HUDEP-2 (cell line): ENCODE measurements at regions not wholly inside any gene's neighbourhood (a gene's known extent, or its start where the extent isn't known, plus 50 kb on each side); places are given as distances from the start of the nearest gene placed in this dataset.
"Not testable (repeated sequence)": the region's sequence is repeated elsewhere in the genome, so short reads cannot be mapped to it uniquely, and the experiment has no call there.

Experiments used
- DNase-seq, 76 experiments: peaks; one replicate each; lab custom pipeline; 2025; ENCODE audit not compliant: unreplicated experiment in 76 of 76; lab: John Stamatoyannopoulos, UW

DNA sequence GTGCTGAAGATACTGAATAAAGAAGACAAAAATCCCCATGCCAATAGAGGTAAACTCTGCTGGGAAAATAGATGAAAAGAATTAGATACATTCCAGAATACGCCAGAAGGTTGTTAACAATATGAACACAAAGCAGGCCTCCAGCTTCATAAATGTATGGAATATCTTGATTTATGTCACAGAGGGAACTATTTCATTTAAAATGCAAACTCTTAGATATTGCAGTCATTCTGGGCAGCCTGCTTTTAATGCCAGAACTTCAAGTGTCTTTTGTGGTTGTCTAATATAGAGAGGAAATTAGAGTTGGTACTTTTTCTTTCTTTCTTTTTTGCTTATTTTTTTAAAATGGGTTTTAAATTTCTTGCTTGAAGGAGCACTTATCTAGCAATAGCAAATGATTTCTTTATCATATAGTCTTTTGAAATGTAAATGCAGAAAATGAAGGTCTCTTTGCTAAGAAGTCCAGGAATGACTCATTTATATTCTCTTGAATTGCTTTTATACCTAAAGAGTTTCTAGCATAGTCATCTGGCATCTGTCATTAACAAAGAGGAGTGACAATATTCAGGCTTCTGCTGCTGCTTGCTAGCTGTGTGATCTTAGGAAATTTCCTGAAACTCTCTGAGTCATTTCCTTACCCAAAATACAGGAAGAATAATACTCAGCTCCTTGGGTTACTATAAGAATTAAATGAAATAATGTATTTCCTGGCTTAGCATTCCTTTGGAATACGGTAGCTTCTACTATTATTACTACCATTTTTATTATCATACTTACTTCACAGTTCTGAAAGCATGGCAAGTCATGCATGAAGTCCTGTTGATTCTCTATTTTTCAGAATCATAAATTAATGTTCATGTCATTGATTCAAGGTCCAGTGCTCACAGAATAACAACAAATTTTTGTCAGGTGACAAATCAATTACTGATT lies 527.6 kb downstream of the DIPK2A start:
- no peak for DNase-seq

DNA sequence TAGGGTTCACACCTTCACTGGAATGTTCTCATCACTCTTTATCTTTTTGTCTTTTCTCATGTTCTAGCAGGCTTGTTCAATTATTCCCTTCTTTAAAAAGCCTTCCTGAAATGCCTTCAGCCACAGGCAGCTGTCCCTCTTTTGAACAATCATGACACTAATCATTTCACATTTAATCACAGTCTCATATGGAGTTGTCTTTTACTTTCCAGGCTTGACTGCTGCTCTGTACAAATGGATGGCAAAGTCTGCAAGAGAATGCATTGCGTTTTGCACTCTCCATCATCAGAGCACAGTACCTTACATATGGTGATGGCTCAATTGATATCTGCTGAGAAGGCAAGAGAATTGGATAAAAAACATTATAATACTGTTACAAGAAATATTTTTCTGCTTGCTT lies 529.8 kb downstream of the DIPK2A start:
- no peak for DNase-seq

DNA sequence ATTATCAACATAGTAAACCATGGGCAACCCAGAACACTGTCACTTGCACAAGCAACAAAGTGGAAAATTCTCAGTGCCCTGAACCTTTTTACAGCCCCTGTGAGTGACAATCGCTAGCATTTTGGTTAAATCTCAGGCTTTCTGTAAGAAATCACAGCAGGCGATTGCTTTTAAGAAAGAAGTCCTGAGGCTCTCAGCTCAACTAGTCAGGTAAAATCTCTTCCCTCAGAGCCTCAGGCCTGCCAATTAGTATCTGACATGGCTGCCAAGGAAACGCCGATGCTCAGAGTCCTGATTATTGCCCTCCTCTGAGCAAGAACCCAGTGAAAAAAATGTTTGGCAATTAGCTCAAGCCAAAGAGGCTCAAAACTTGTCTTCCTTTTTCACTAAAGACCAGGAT lies 530.8 kb downstream of the DIPK2A start:
- DNase-seq: no peak

DNA sequence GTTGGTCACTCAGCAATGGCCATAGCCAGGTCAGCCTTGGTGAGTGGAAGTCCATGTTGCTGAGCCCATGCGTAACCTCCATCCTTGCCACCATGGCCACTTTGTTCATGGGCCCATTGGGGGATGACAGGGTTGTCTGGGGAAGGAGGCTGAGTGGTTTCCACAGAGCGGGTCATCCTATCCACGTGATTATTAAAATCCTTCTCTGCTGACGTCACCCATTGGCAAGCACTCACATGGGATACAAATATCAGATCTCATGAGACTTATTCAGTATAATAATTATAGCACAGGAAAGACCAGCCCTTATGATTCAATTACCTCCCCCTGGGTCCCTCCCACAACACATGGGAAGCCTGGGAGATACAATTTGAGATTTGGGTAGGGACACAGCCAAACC lies 534.8 kb downstream of the DIPK2A start:
- DNase-seq: not testable (repeated sequence)

DNA sequence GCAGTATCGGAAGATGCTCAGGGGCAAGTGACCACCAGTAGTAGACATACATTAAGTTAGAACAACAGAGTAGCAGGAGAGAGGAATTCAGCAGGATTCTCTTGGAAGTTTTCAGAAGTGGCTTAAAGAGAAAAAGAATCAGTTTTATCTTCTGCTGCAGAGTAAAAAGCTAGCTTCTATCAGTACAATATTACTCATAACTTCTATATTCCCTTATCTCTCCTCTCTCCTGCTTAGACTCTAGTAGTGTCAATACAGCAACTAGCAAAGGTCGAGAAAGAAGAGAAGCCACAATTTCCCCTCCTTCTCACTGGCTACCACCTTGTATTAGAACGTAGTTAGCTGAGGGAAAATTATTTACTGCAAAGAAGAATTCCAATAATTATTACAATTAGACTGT lies 539.7 kb downstream of the DIPK2A start:
- no peak for DNase-seq

DNA sequence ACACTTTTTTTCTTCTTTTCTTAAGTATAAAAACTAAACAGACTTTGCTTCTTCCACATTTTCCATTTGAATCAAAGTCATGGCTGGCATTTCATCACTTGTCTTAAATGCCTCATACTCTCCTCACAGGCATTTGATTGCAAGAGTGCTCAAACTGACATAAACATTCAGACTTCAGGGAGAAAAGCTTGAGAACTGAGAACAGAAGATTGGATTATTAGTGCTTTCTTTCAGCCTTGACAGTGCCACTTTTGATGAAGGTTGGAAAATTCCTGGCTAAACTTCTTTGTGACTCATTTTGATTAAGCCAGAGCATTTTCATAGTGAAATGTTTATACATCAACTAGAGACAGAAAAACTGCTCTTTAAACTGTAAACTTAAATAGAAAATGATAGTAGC lies 544.4 kb downstream of the DIPK2A start:
- DNase-seq: no peak

DNA sequence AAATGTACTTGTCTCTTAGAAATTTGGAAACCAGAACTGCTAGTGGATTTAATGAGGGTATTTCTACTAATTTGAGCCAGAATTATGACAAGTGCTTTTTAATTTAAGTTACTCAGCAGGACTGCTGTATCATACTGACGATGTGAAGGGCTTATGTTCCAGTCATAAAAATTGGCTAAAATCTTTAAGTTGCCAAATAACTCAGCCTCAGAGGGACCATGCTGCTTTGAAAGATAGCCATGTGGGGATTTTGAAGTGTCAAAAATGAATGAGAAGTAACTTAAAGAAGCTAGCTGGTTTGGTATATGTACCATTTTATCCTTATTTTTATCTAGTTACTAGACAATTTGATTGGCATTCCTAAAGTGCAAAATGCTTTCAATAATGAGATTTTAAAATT lies 545.0 kb downstream of the DIPK2A start:
- no peak for DNase-seq

DNA sequence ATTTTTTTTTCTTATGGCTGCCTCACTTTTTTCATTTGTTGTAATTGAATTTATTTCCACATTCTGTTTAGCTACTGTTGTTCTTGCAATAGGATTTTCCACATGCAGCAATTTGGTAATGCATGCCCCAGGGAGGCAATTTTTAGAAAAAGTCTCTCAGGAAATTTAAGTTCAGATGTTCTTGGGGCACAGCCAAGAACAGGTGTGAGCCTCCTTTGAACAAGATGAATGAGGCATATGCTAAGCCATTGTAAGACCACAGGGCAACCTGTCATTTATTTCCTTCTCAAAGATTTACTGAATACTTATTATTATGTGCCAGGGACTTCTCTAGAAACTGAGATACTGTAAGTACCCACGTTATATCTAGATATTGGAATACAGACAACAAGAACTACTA lies 549.5 kb downstream of the DIPK2A start:
- DNase-seq: no peak

DNA sequence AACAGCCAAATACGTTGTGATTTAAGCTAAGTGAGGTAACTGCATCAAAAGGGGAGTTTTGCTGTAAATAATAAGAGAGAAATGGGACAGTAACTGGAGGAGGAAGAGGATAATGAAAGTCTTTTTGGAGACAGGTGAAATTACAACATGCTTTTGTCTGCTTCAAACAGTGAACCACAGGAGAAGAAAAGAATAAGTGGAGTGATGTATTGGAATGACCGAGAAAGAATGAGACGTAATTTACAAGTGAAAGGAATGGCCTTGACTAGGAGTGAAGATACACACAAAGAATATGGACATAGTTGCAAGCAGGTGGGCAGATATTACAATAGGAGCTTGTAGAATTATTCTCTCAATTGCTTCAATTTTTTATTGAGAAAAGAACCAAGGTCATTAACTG lies 550.8 kb downstream of the DIPK2A start:
- DNase-seq: no peak

DNA sequence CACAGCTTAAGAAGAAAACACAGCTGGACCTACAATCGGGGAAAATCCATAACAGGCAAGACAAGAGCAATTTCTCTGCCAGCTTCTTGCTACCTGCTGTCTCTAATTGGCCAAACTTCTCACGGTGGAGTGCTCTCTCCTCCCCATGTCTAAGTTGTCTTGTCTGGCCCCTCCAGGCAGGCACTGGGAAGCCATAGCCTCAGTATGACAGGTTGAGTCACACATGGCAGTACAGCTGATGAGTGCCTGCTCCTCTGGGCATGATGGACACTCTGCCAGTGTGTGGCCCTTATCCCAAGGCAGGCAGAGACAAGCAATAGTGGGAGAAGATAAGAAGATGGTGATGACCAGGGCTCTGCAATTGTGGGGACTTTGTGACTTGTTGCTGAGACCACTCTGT lies 551.8 kb downstream of the DIPK2A start:
- no peak for DNase-seq

DNA sequence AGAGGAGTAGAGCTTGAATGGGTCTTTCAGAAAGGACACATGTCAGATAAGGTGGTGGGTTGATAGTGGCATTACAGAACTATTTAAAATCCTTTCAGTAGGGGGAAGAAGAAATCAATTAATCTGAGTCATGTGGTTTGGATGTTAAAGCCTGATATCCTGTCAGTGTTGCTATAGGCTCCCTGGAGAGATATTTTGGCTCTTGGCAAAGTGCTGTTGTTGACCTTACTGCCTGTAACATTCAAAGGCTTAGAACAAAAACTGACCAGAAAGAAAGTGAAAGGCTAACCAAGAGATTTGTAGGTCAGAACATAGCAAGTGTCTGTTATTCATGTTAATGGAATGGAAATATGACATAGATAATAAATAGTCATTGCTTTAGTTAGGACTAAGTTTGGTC lies 552.9 kb downstream of the DIPK2A start:
- DNase-seq: no peak

DNA sequence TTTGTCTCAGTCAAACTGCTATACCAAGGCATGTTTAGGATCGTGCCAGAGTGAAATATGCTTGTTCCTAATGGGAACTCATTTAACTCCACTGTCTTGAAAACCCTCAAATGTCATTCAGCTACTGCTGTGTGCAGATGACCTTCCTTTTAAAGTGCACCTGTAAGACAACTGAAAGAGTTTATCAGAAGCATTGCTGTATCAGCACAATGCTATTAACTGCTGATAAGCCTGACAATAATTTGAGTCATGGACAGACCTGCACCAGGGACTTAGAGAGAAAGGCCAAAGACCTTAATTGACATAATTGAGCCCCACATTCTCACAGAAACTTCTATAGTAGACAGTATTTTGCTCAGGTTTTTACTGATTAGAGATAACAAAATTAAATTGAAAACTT lies 557.9 kb downstream of the DIPK2A start:
- DNase-seq: no peak

DNA sequence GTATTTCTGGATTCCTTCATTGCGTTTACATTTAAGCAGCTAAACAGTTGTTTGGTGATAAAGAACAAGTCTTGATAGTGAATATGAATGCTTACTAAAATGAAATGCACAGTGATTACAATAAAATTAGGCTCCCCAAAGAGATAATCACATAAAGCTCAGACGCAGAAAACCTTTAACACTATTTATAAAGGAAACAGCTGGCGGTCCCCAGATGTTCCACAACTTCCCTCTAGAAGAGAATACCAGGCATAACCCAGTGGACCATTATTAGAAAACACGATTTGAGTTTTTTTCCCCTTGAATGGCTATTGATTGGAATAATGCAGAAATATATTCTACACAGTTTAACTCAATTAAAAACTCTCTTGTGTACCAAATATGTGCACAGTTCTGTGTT lies 573.2 kb downstream of the DIPK2A start:
- DNase-seq: no peak

DNA sequence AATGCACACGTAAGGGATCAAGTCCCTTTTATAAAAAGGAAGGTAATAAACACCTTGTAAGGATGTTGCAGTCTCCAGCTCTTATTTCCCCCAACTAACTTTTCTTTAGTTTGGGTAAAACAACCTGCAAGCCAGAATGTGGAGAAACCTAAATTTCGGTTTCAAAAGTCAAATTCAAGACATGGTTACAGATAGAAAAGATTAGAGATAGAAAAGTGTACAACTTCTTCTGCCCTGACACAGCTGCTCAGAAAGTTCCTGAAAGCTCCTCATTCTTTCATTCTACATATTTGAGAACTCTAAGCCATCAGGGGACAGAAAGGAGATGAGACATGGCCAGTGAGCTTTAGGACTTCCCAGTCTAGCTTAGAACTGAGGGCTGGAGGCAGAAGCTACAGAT lies 574.9 kb downstream of the DIPK2A start:
- no peak for DNase-seq

DNA sequence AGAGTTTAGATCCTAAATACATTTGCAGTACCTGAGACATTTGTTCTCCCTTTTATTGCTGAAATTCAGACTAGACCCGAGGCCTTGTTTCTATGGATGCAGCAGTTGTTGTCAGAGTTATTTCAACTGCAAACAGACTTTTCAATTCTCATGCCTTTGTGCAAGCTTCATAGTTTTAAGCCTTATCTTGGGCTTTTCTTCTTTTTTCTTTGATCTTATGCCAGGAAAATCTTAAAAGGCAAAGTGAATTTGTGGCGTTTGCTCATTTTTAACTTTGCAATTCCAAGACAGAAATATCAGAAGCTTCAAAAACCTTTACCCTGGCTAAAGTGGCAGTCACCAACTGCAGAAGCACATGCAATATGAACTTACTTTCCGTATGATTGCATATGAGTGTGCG lies 576.7 kb downstream of the DIPK2A start:
- DNase-seq: no peak

DNA sequence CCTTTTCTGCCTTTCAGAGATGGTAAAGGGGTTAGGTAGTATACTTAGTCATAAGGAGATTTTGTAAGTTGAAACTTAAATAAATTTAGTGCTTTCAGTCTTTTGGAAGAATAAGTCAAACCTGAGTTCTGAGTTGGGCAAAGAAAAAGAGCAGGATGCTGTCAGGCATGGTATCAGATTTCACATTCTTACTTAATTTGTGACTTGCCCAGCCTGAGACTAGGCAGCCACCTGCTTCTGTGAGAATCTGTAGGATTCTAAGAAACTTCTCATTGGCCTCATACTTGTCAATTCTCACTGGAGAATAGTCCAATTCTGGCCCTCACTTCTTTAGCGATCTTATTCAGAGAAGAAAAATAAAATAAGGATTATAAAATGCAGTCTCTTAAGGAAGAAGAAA lies 577.5 kb downstream of the DIPK2A start:
- DNase-seq: no peak

DNA sequence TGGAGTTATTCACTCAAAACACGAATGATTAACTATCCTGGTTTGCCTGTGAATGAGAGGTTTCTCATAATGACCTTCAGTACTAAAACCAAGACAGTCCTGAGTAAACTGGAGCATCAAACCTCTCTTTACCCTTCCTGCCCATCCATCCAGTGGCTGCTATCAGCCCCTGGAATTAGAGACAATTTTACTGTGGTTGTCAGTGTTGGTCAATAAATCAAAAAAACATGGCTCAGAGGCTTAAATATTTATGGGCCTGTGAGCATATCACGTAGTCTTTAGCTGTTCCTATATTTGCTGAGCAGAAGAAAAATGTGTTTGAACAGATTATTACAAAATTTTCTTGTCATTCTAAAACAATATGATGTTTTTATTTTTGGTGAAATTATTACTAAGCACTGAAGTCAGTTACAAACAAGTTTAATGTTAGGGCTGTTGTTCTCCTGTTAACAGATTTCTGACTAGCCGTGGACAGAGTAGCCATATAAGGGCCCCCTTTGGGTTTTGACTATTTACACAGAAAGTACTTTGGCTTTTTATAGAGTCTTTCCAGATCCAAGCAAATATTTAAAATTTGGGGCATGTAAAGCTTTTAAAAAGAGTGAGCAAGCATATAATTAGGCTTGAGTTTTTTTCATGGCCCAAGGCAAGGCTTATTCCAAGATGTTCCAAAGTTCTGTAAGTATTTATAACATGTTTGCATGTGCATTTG lies 580.9 kb downstream of the DIPK2A start:
- no peak for DNase-seq

DNA sequence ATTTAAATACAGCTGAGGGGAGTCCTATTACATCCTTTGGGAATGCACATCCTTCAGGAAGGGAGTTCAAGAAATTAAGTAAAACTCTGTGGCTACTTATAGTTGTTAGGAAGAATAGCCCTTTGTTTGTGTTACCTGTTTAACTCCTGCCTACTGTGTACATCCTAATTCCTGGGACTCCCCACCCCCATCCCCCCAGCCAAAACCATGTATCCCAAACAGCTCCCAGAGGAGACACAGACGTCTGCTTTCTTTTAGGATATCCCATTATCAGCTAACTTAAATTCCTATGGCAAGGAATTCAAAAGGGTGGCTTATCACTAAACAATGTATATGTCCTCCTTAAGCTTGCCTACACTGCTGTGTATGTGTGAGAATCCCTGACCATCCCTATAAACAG lies 581.7 kb downstream of the DIPK2A start:
- no peak for DNase-seq

DNA sequence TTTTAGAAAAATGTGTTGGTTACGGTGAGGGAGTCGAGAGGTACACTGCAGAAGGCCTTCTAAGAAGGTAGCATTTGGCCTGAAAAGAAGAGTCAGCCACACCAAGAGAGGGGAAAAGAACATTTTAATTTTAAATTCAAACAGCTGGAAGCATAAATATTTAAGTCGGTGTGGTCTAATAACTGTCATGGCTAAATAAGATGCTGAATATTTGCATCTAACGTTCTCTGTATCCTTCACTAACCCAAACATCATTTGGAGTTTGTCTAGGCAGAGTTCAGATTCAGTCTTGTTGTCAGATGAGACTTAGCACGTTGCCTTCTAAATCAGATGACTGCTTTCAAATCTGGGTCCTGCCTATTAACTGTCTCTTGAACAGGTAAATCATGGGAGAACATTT lies 583.3 kb downstream of the DIPK2A start:
- no peak for DNase-seq

DNA sequence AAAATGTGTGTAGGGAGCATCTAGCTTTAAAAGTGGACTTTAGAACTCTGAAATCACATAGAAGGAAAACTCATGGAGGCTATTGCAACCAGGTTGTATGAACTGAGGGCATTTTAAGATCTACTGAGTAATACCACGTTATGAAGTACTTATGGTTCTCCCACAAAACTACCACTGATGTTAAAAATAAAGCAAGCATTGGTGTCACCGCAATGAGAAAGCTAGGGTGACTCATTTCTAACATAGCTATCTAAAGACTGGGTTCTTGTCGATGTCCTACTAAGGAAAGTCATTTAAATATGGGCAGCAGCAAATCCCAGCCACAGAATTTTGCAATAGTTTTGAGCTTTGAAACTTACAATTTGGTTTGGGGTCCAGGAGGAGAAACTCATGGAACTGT lies 584.8 kb downstream of the DIPK2A start:
- DNase-seq: no peak

DNA sequence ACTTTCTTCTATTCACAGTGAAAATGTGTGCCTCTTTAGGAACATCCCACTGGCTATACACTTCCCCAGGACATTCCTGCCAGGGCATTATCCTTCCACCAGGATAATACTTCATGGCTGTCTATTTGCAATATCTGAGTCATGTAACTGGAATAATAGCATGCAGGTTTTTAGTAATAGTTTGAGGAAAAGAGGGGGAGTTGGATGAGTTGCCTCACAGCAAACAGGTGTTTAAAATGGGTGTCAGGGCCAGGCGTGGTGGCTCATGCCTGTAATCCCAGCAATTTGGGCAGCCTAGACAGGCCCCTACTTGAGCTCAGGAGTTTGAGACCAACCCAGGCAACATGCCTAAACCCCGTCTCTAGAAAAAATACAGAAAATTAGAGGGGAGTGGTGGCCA lies 585.9 kb downstream of the DIPK2A start:
- no peak for DNase-seq

DNA sequence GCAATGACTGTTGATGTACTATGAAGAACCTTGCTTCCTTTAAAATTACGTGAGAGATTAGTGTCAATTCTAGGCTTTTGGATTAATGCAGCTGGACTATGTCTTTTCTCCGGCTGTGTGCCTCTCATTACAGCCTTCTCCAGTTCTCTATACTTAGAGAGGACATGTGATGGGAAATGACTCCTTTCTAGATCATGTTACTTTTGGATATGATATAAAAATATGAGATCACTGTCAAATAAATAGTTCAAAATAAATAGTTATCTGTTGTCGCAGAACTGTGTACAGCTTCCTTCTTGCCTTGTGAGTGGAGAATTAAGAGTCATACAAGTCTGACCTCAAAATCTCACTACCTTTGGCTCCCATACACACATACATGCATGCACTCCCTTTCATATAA lies 592.4 kb downstream of the DIPK2A start:
- DNase-seq: no peak
